GM23338 (cell line): ENCODE measurements at regions not wholly inside any gene's neighbourhood (a gene's known extent, or its start where the extent isn't known, plus 50 kb on each side); places are given as distances from the start of the nearest gene placed in this dataset.

Experiments used
- ATAC-seq: fragments of 200-7000 bp; cut with Tn5 transposase; 3 replicates; pipeline ENCODE4 v1.9.1; 2020
- DNase-seq: peaks from one replicate; pipeline ENCODE4 v3.0.0-alpha.2; 2015; ENCODE audit warnings: low spot score
- H2AFZ ChIP-seq: fragments of 200-600 bp; sonication (generic); 2 replicates; pipeline ENCODE4 v1.8.0; 2016; ENCODE audit warnings: antibody characterized with exemption, mild to moderate bottlenecking, moderate library complexity
- H3F3A ChIP-seq: fragments of 200-600 bp; sonication (generic); replicated peaks from 2 replicates; pipeline ENCODE4 v1.8.0; 2017; ENCODE audit warnings: antibody characterized with exemption, mixed run types, low read depth
- H3K27ac ChIP-seq: fragments of 200-600 bp; sonication (generic); 2 replicates; pipeline ENCODE4 v1.6.1; 2016; ENCODE audit warnings: low read depth
- H3K27me3 ChIP-seq: fragments of 200-600 bp; sonication (generic); 2 replicates; pipeline ENCODE4 v1.8.0; 2016; ENCODE audit warnings: mild to moderate bottlenecking, mixed run types, moderate library complexity; ENCODE audit not compliant: insufficient read depth
- H3K36me3 ChIP-seq: fragments of 200-600 bp; sonication (generic); 2 replicates; pipeline ENCODE4 v1.8.0; 2016; ENCODE audit warnings: mild to moderate bottlenecking; ENCODE audit not compliant: insufficient read depth
- H3K4me1 ChIP-seq: fragments of 200-600 bp; sonication (generic); 2 replicates; pipeline ENCODE4 v1.8.0; 2016; ENCODE audit warnings: mild to moderate bottlenecking, moderate library complexity; ENCODE audit not compliant: insufficient read depth
- H3K4me2 ChIP-seq: fragments of 200-600 bp; sonication (generic); 2 replicates; pipeline ENCODE4 v1.7.1; 2017; ENCODE audit warnings: mixed run types
- H3K4me3 ChIP-seq: fragments of 200-600 bp; sonication (generic); 2 replicates; pipeline ENCODE4 v1.6.1; 2016; ENCODE audit warnings: mixed run types
- H3K79me2 ChIP-seq: fragments of 200-600 bp; sonication (generic); replicated peaks from 2 replicates; pipeline ENCODE4 v1.8.0; 2017; ENCODE audit warnings: mild to moderate bottlenecking; ENCODE audit not compliant: insufficient read depth
- H3K9me2 ChIP-seq: fragments of 200-600 bp; sonication (generic); 2 replicates; pipeline ENCODE4 v1.8.0; 2017; ENCODE audit not compliant: insufficient read depth
- H4K20me1 ChIP-seq: fragments of 200-600 bp; sonication (generic); replicated peaks from 2 replicates; pipeline ENCODE4 v1.8.0; 2017; ENCODE audit warnings: mild to moderate bottlenecking; ENCODE audit not compliant: insufficient read depth
- H3K27ac Mint-ChIP-seq: 2 replicates; pipeline ENCODE4 v1.8.0; 2020; ENCODE audit warnings: inconsistent platforms, mild to moderate bottlenecking, moderate library complexity, mixed read lengths
- H3K27me3 Mint-ChIP-seq: 3 replicates; pipeline ENCODE4 v1.8.0; 2022; ENCODE audit warnings: low read depth, mild to moderate bottlenecking, moderate library complexity, mixed read lengths, inconsistent platforms; ENCODE audit not compliant: insufficient read depth, poor library complexity
- H3K36me3 Mint-ChIP-seq: 3 replicates; pipeline ENCODE4 v1.8.0; 2021; ENCODE audit warnings: low read depth, mild to moderate bottlenecking, inconsistent platforms, moderate library complexity, mixed read lengths
- H3K4me1 Mint-ChIP-seq: 3 replicates; pipeline ENCODE4 v1.8.0; 2020; ENCODE audit warnings: mild to moderate bottlenecking, inconsistent platforms, mixed read lengths
- H3K4me3 Mint-ChIP-seq: 3 replicates; pipeline ENCODE4 v1.8.0; 2021; ENCODE audit warnings: moderate library complexity, mild to moderate bottlenecking, inconsistent platforms, mixed read lengths
- H3K9me3 Mint-ChIP-seq: 3 replicates; pipeline ENCODE4 v1.8.0; 2020; ENCODE audit warnings: moderate library complexity, mild to moderate bottlenecking, inconsistent platforms, mixed read lengths
- CREB1 ChIP-seq: fragments of 250-450 bp; sonication (Bioruptor Pico); IDR thresholded peaks from 2 replicates; pipeline ENCODE4 v1.5.0; 2020; ENCODE audit warnings: low read depth, mild to moderate bottlenecking, moderate library complexity
- CTCF ChIP-seq, 2 experiments: fragments of 200-600 bp in 1 of 2; sonication (generic) in 1 of 2; conservative IDR thresholded peaks; 2 replicates each; pipeline versions ENCODE4 v1.5.1 to v1.6.1; 2016 to 2017; ENCODE audit warnings: antibody characterized with exemption in 2 of 2, low read depth in 2 of 2, mild to moderate bottlenecking in 2 of 2, moderate library complexity in 1 of 2
- ETS1 ChIP-seq: IDR thresholded peaks from 2 replicates; pipeline ENCODE4 v1.6.1; 2016; ENCODE audit warnings: antibody characterized with exemption
- EZH2 ChIP-seq: fragments of 200-600 bp; sonication (generic); IDR thresholded peaks from one replicate; pipeline ENCODE4 v1.8.0; 2017; ENCODE audit warnings: antibody characterized with exemption, mild to moderate bottlenecking, low read depth; ENCODE audit not compliant: unreplicated experiment
- JUNB ChIP-seq: IDR thresholded peaks from one replicate; pipeline ENCODE4 v1.6.1; 2016; ENCODE audit warnings: antibody characterized with exemption; ENCODE audit not compliant: unreplicated experiment
- NANOG ChIP-seq: IDR thresholded peaks from 2 replicates; pipeline ENCODE4 v1.6.1; 2016; ENCODE audit warnings: antibody characterized with exemption, borderline replicate concordance
- POLR2AphosphoS5 ChIP-seq: IDR thresholded peaks from 2 replicates; pipeline ENCODE4 v1.6.1; 2016; ENCODE audit warnings: antibody characterized with exemption, low read depth
- REST ChIP-seq: IDR thresholded peaks from one replicate; pipeline ENCODE4 v1.6.1; 2018; ENCODE audit warnings: antibody characterized with exemption; ENCODE audit not compliant: unreplicated experiment
- STAT1 ChIP-seq: IDR thresholded peaks from one replicate; pipeline ENCODE4 v1.6.1; 2016; ENCODE audit warnings: antibody characterized with exemption; ENCODE audit not compliant: unreplicated experiment
- ZNF114 ChIP-seq: fragments of 250-450 bp; sonication (Bioruptor Pico); IDR thresholded peaks from 2 replicates; pipeline ENCODE4 v1.5.0; 2020; ENCODE audit warnings: mild to moderate bottlenecking, moderate library complexity
- ZNF331 ChIP-seq: fragments of 250-450 bp; sonication (Bioruptor Pico); IDR thresholded peaks from 2 replicates; pipeline ENCODE4 v1.5.0; 2020; ENCODE audit warnings: low read depth, mild to moderate bottlenecking, moderate library complexity

- TF ChIP-seq CTCF (conservative IDR thresholded peaks at IDR 0.05; ENCODE audit: low read depth in 2 of 2) = no peak
- TF ChIP-seq STAT1 = no peak
- no peak for TF ChIP-seq ZNF331 (CRISPR knock-in tag)
- TF ChIP-seq NANOG = no peak
These were observed 86.5 kb upstream of the ABCC4 start (continued) for GRCh38 chr13:95387733-95388207.

- H3K4me3 ChIP-seq = no peak overlapping the region
- ATAC-seq (no peak), DNase-seq (no peak)
- no peak overlapping the region for H2AFZ ChIP-seq
- no peak overlapping the region for H3K27ac Mint-ChIP-seq
- no peak overlapping the region for H3K27ac ChIP-seq
- H3K4me3 Mint-ChIP-seq = no peak overlapping the region
- peaks cover 9% of the 10 kb centered on the region; the same call in 1 of the 2 replicates for H3K9me2 ChIP-seq
- peaks cover 3% of the 10 kb centered on the region; the same call in 2 of the 3 replicates for H3K36me3 Mint-ChIP-seq
- H3K36me3 ChIP-seq = no peaks in the 10 kb centered on the region
- peaks cover 14% of the 10 kb centered on the region; the same call in 2 of the 3 replicates for H3K9me3 Mint-ChIP-seq
- H3K27me3 Mint-ChIP-seq = peaks cover 5% of the 10 kb centered on the region
- no peaks in the 10 kb centered on the region for H3F3A ChIP-seq
- H3K27me3 ChIP-seq = no peaks in the 10 kb centered on the region
- no peaks in the 10 kb centered on the region for H3K4me1 ChIP-seq
- H4K20me1 ChIP-seq = no peaks in the 10 kb centered on the region
- H3K4me1 Mint-ChIP-seq = no peaks in the 10 kb centered on the region
- H3K4me2 ChIP-seq = no peak overlapping the region
- TF ChIP-seq ZNF114 (CRISPR knock-in tag) (no peak), ETS1 (no peak), ZNF331 (CRISPR knock-in tag) (no peak), EZH2 (no peak), STAT1 (no peak), POLR2AphosphoS5 (no peak), JUNB (no peak), CREB1 (no peak), CTCF (conservative IDR thresholded peaks at IDR 0.05; ENCODE audit: low read depth in 2 of 2) (no peak), REST (no peak)
- no peaks in the 10 kb centered on the region for H3K79me2 ChIP-seq
These were observed 87.3 kb upstream of the ABCC4 start for GRCh38 chr13:95388420-95389079.
